ENCODE measurements at regions not wholly inside any gene's neighbourhood (a gene's known extent, or its start where the extent isn't known, plus 50 kb on each side); places are given as distances from the start of the nearest gene placed in this dataset.

DNA sequence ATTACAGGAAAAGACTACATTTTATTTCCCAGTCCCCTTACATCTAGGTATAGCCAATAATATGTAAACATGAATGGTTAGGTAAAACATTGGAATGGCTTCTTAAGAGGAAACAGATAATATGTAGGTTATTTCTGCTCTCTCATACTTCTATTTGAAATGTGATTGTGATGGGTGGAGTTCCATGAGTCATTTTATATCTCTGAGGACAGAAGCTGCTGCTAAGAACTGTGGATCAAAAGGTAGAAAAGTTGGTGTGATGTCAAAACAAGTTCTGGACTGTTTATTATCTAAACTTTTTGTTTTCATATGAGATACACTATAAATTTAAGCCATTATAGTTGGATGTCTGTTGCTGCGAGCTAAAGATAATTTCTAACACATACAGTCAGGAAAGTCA is 799.4 kb upstream of the TENM4 start:
- TF ChIP-seq CTCF (IDR thresholded peaks at IDR 0.05 in 4 of 5, conservative IDR thresholded peaks at IDR 0.05 in 1 of 5) = no peak
- no peak for TF ChIP-seq POLR2A (IDR thresholded peaks at IDR 0.05)

Measured in gastrocnemius medialis (tissue), 4 donors.